Body of pancreas (tissue), 4 donors: ENCODE measurements at regions not wholly inside any gene's neighbourhood (a gene's known extent, or its start where the extent isn't known, plus 50 kb on each side); places are given as distances from the start of the nearest gene placed in this dataset.
"Not testable (repeated sequence)": the region's sequence is repeated elsewhere in the genome, so short reads cannot be mapped to it uniquely, and the experiment has no call there.

ENCODE experiments used
- ATAC-seq: fragments of 150-250 bp; one replicate; pipeline ENCODE4 v1.9.1; 2016
- DNase-seq, 4 donors: peaks; one replicate each; pipeline ENCODE4 v3.0.0-alpha.2; 2019
- H3K27ac ChIP-seq, 4 donors: fragments of 200-600 bp; sonication (generic); 1 replicate in 3 of 4; 2 replicates in 1 of 4; pipeline versions ENCODE4 v1.5.1 to v1.6.1; 2016 to 2019; ENCODE audit warnings: mild to moderate bottlenecking in 1 of 4, mixed read lengths in 1 of 4, moderate library complexity in 1 of 4
- H3K27me3 ChIP-seq, 2 donors: fragments of 200-600 bp; sonication (generic); one replicate each; pipeline ENCODE4 v1.6.0; 2016; ENCODE audit warnings: mild to moderate bottlenecking in 1 of 2
- H3K36me3 ChIP-seq, 2 donors: fragments of 200-600 bp; sonication (generic); replicated peaks in 1 of 2; 2 replicates each; pipeline ENCODE4 v1.5.1; 2016; ENCODE audit warnings: low read depth in 2 of 2; ENCODE audit not compliant: insufficient read depth in 1 of 2
- H3K4me1 ChIP-seq: fragments of 200-600 bp; sonication (generic); one replicate; pipeline ENCODE4 v1.6.0; 2016
- H3K4me3 ChIP-seq, 2 donors: fragments of 200-600 bp; sonication (generic); 1 replicate in 1 of 2; 2 replicates in 1 of 2; pipeline ENCODE4 v1.5.1; 2016 to 2019
- H3K9me3 ChIP-seq, 3 donors: fragments of 200-600 bp; sonication (generic); 1 replicate in 2 of 3; 2 replicates in 1 of 3; pipeline ENCODE4 v1.5.1; 2016
- CTCF ChIP-seq, 7 experiments: fragments of 450-650 bp in 4 of 7; fragments of 200-600 bp in 3 of 7; sonication (generic) in 3 of 7; IDR thresholded peaks; one replicate each; pipeline ENCODE4 v1.5.1; 2016 to 2019; ENCODE audit warnings: antibody characterized with exemption in 7 of 7
- POLR2A ChIP-seq, 3 donors: fragments of 450-650 bp; IDR thresholded peaks; one replicate each; pipeline ENCODE4 v1.6.1; 2016; ENCODE audit warnings: antibody characterized with exemption in 3 of 3, mild to moderate bottlenecking in 2 of 3
- WGBS, 2 donors: methylation state at CpG; one replicate each; pipeline ENCODE4 v1.1.5; 2017; 5-methylcytosine and 5-hydroxymethylcytosine counted together
- intact Hi-C: fragments of 100-400 bp; cut with DNase I; formaldehyde crosslinking; loops from one replicate; pipeline ENCODE4 v1.15.1; 2023

- Histone ChIP-seq H3K9me3 (no peaks in the 10 kb centered on the region), H3K27me3 (no peaks in the 10 kb centered on the region), H3K4me1 (peaks cover 9% of the 10 kb centered on the region), H3K36me3 (no peaks in the 10 kb centered on the region), H3K27ac (no peak overlapping the region), H3K4me3 (no peak overlapping the region)
- ATAC-seq, result no peak
- TF ChIP-seq CTCF (IDR thresholded peaks at IDR 0.05), result no peak
- TF ChIP-seq POLR2A (IDR thresholded peaks at IDR 0.05), result no peak
- intact Hi-C loops, result no loop called here
- DNase-seq, result no peak
- WGBS, 2 donors, result 81 to 88% methylated on average over 4 of the region's 4 CpGs
These were observed 110.7 kb upstream of the PRSS1 start for GRCh38 chr7:142638581-142638980.

GRCh38 chr7:142637240-142637639, 112.0 kb upstream of the PRSS1 start:
- no peaks in the 10 kb centered on the region for H3K27me3 ChIP-seq
- H3K4me3 ChIP-seq, result no peak overlapping the region
- no peak for ATAC-seq
- no peaks in the 10 kb centered on the region for H3K36me3 ChIP-seq
- H3K9me3 ChIP-seq, result no peaks in the 10 kb centered on the region
- DNase-seq, result no peak
- TF ChIP-seq POLR2A (IDR thresholded peaks at IDR 0.05) (no peak), CTCF (IDR thresholded peaks at IDR 0.05) (no peak)
- H3K4me1 ChIP-seq, result peaks cover 16% of the 10 kb centered on the region
- WGBS, 2 donors, result 45 to 58% methylated on average over 5 of the region's 5 CpGs
- intact Hi-C loops, result no loop called here
- H3K27ac ChIP-seq, result peak overlapping the region in 3 of 4 donors; percentile 4 to 27 (median 7)

GRCh38 chr7:142636751-142637150, 112.5 kb upstream of the PRSS1 start:
- peak in 1 of 4 donors; percentile 22 for DNase-seq

GRCh38 chr7:142636107-142636506, 113.2 kb upstream of the PRSS1 start:
- peaks cover 14% of the 10 kb centered on the region for H3K4me1 ChIP-seq
- H3K36me3 ChIP-seq, H3K27me3 ChIP-seq, H3K9me3 ChIP-seq, H3K27ac ChIP-seq, ATAC-seq, H3K4me3 ChIP-seq, DNase-seq, intact Hi-C loops: not testable (repeated sequence)
- whole genome bisulfite sequencing, 2 donors, result 83 to 95% methylated on average over 3 of the region's 3 CpGs

More at GRCh38 chr7:142636751-142637150, 112.5 kb upstream of the PRSS1 start:
- ATAC-seq, result peak; percentile 31
- WGBS, 2 donors, result 46 to 72% methylated on average over 6 of the region's 6 CpGs
- no peak overlapping the region for H3K4me3 ChIP-seq
- no peaks in the 10 kb centered on the region for H3K9me3 ChIP-seq
- peak overlapping the region in 2 of 4 donors; percentile 7 to 27 for H3K27ac ChIP-seq
- intact Hi-C loops, result no loop called here
- H3K27me3 ChIP-seq, result no peaks in the 10 kb centered on the region
- H3K36me3 ChIP-seq, result no peaks in the 10 kb centered on the region
- peaks cover 17% of the 10 kb centered on the region for H3K4me1 ChIP-seq
- TF ChIP-seq CTCF (IDR thresholded peaks at IDR 0.05) (no peak), POLR2A (IDR thresholded peaks at IDR 0.05) (no peak)

- DNase-seq (peak; percentile 69 to 77 (median 73)), ATAC-seq (peak; percentile 90)
- no peak overlapping the region for H3K27ac ChIP-seq
- no peaks in the 10 kb centered on the region for H3K36me3 ChIP-seq
- peaks cover 8% of the 10 kb centered on the region for H3K4me1 ChIP-seq
- no peaks in the 10 kb centered on the region for H3K9me3 ChIP-seq
- TF ChIP-seq POLR2A (IDR thresholded peaks at IDR 0.05) (no peak), CTCF (IDR thresholded peaks at IDR 0.05) (peak; percentile 70 to 89 (median 77))
- intact Hi-C loops, result no loop called here
- H3K4me3 ChIP-seq, result no peak overlapping the region
- whole genome bisulfite sequencing, 2 donors, result 24% methylated on average over 17 of the region's 17 CpGs
- H3K27me3 ChIP-seq, result no peaks in the 10 kb centered on the region
These were observed 116.8 kb upstream of the PRSS1 start for GRCh38 chr7:142632271-142633134.
